ENCODE measurements at regions not wholly inside any gene's neighbourhood (a gene's known extent, or its start where the extent isn't known, plus 50 kb on each side); places are given as distances from the start of the nearest gene placed in this dataset.
"Not testable (repeated sequence)": the region's sequence is repeated elsewhere in the genome, so short reads cannot be mapped to it uniquely, and the experiment has no call there.

- DNase-seq, result no peak
Observed at GRCh38 chr9:115675834-115676233, 477.8 kb upstream of the PAPPA start.

- DNase-seq, result no peak
Observed at GRCh38 chr9:115680231-115680630, 473.4 kb upstream of the PAPPA start.

GRCh38 chr9:115681585-115681984 lies 472.0 kb upstream of the PAPPA start:
- no peak for DNase-seq

DNA sequence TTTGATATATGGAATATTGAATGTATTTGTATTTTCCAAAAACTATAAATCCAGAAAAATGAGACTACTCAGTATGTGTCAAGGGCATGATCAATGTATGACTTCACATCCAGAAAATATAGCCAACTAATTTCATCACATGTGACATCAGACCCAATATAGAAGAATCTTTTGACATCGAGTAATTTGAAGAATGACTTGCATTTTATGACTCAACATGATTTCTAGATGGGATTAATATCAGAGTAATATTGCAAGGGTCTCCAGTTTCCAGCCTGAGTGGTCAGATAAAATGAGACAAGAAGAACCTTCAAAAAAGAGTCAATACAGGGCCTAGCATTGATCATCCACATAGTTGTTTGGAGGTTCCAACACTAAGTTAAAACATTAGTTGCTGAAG lies 467.5 kb upstream of the PAPPA start:
- DNase-seq, result no peak

DNA sequence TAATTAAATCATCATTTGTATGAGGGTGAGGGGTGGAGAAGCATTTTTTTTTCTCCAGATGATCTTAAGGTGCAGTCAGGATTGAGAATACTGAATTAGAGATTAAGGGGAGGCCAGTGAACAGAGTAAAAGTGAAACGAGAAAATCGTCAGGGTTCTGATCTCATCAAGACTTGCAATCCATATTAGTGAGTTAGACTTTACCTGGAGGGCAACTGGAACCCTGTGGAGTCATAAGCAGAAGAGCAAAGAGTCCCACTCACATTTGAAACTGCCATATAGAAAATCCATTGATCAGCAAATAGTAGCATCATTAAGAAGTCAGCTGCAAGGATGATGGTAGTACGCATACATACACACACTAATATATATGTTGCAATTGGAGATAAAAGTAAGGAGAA lies 466.2 kb upstream of the PAPPA start:
- no peak for DNase-seq

- no peak for DNase-seq
Observed at GRCh38 chr9:115689331-115689730, 464.3 kb upstream of the PAPPA start.

DNA sequence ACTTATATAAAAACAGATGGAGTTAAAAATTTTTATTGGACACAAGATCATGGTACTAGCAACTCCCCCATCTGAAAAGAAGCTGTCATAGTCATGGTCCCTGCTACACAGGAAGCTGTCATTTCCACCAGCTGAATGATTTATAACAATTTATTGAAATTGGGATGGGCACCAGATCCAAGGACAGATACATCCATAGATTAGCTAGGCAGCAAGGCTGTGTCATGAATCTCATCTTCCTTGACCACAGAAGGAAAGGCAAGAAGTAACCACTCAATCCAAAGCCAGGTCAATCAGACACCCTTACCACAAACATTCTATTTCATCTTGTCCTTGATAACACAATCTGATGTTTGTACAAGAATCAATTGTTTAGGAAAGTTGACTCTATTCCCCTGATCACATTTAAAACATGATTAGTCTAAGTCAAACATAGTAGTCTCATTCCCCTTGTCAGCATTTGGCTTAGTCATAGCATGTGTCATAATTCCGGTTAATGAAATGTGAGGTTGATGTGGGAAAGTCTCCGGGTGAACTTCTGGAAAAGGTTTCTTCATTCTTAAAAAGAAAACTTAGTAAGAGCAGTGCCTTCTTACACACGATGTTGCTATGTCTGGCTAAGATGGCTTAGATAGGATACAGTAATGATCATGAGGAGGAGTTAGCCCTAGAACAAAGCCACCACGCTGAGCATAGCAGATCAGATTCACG lies 462.6 kb upstream of the PAPPA start:
- DNase-seq, result no peak

- no peak for DNase-seq
Observed at GRCh38 chr9:115691693-115692092, 461.9 kb upstream of the PAPPA start.

- not testable (repeated sequence) for DNase-seq
Observed at GRCh38 chr9:115692868-115693267, 460.7 kb upstream of the PAPPA start.

- DNase-seq, result no peak
Observed at GRCh38 chr9:115694014-115694413, 459.6 kb upstream of the PAPPA start.

DNA sequence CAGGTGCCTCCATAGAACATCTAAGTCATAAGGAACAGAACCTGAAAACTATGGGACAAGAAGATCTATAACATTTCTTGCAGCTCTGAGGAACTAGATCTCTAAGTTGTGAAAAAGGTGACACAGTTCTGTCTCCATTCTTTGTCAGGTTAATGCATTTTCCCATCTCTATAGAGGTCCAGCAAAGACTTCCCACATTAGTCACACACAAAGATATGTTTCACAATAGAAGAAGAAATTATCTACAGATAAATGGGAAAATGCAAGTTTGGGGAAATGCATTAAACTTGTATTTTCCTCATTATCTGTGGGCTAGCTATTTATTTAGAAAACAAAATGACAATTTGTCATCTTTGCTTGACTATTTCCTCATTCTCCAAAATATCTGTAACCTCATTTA lies 458.6 kb upstream of the PAPPA start:
- no peak for DNase-seq

DNA sequence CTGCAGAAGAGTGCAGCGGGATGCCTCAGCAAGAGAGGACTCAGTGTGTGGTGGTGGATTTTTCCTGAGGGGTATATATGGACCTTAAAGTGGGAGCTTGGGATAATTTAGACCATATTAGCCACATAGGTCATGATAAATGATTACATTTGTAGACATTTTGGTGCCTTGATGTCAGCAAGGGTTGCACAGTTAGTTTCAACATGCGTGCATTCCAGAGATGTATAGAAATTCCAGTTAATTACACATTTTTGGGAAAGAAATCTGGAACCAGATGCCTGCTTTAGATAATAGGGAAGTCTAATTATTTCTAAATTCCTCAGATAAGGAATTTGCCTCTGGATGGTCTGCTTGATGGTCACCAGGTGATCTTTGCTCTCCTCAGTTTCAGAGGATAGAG lies 440.6 kb upstream of the PAPPA start:
- no peak for DNase-seq

DNA sequence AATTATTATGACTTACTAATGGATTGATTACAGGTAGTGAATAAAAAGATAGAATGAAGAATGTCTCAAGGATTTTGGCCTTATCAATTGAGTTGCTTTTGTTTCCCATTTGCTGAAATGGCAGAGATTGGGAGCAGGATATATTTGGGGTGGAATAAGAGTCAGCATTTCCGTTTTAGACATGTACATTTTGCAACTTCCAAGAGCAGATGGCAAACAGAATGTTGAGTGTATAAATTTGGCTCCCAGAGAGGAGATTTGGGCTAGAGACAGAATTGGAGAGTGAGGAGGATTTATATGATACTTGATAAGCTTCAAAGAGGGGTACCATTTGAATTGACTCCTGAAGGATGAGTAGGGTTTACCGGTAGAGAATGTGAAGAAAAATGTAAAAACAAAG lies 437.9 kb upstream of the PAPPA start:
- DNase-seq, result no peak

- DNase-seq, result no peak
Observed at GRCh38 chr9:115717298-115717697, 436.3 kb upstream of the PAPPA start.

DNA sequence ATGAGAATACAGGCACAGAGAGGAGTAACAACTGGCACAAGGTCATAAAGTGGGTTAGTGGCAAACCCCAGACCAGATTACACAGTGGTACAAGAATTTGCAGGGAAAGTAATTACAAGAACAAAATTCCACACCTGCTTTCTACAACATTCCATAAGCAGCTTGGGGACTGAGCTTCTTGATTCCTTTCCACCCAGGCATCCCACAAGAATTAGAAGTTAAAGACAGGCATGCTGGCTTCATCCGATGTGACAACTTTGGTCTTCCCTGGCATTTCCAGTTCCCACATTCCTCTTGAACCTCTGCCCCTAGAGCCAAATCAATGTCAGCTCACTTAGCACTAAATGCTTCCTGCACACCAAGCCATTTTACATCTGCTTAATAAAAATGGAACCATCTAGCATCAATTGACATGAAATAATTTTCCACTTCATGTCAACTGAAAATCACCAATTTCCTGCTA lies 435.8 kb upstream of the PAPPA start:
- DNase-seq, result no peak

- no peak for DNase-seq
Observed at GRCh38 chr9:115730396-115730795, 423.2 kb upstream of the PAPPA start.

DNA sequence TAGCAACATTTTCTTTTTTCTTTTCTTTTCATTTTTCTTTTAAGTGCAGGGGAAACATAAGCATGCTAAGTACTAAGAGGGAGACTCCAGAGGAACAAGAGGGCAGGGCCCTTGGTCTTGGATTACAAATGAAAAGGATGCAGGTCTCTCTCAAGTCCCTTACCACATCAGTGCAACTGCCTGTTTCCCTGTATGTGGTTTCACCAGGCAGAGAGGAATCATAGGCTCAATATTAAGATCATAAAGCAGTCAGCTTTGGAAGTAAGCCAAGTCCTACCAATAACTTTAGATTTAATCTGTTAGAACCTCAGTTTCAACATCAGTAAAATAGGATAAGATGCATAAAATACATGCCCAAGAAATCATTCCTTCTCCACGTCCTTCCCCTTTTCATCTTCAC lies 422.7 kb upstream of the PAPPA start:
- DNase-seq, result no peak

DNA sequence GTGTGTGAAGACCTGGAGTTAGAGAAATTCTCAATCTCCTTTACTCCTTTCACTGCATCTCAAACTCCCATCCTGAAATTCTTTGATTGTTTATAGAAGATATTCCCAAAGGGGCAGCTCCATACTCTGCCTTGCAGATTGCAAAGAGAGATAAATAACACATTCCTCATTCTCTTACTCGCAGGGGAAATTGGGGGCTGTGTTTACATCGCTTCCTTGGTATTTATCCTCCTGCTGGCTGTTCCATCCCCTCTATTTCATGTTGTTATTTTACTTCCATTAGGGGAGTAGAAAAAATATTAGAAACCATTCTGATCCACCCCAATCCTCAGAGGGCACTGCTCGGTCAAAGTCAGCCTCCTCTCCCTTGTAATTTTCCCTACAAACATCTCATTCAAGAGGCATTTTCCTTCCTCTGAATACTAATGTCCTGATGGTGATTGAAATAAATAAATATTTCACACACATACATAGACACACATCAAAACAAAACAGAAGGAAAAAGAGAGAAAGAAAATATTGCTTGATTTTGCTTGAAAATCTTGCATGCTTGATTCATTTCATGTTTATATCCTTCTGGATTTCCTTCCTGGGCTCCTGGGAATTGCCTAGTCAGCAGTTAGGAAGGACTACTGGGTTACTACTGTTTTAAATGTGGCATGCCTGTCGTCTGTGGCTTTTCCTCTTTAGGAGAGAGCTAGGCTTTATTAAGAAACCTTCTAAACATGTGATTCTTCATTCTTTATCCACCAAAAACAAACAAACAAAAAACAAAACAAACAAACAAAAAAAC lies 420.1 kb upstream of the PAPPA start:
- DNase-seq, result no peak

GRCh38 chr9:115739096-115739875 lies 414.3 kb upstream of the PAPPA start:
- DNase-seq, result no peak

DNA sequence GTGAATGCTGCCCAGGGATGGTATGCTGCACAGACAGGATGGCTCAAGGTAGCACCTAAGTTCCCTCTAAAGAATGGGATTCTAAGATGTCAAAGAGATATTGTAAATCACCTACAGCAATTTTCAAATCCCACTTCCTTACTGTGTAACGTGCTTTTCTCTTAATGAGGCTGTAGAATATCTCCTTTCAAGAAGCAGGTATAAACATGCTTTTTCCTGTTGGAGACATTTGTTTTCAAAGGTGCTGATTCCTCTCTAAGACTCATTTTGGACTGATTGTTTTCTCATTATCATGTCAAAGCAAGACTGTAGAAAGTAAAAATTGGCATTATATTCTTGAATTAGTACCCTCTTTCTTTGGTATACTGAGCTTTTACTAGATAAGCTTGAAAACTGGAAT lies 412.6 kb upstream of the PAPPA start:
- DNase-seq, result no peak

- no peak for DNase-seq
Observed at GRCh38 chr9:115743709-115744605, 409.6 kb upstream of the PAPPA start.

DNA sequence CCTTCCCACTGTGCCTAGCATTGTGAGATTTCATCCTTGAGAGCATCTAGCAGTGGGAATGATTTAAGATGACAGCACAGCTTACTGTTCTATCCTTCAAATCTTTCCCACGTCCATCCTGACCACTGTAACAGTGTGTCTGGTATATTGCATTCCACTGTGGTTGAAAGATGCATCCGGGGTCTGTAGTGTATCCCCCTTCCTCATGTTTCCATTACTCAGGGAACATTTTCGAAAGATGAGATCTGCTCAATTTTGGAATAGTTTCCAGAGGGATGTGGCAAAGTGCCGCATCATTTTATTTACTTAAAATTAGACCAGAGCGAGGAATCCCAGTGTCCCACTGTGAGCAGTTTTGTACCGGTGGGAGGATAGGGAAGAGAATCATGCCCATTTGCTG lies 407.1 kb upstream of the PAPPA start:
- DNase-seq, result no peak

- DNase-seq, result no peak
Observed at GRCh38 chr9:115747731-115748130, 405.9 kb upstream of the PAPPA start.
